HUES64 (cell line): ENCODE measurements at regions not wholly inside any gene's neighbourhood (a gene's known extent, or its start where the extent isn't known, plus 50 kb on each side); places are given as distances from the start of the nearest gene placed in this dataset.

Experiments used
- H3K27ac ChIP-seq: 2 replicates; pipeline ENCODE4 v1.7.0; 2013; ENCODE audit warnings: low read depth, low read length, inconsistent platforms
- H3K27me3 ChIP-seq: 2 replicates; pipeline ENCODE4 v1.6.1; 2013; ENCODE audit warnings: mild to moderate bottlenecking, low read length; ENCODE audit not compliant: insufficient read depth
- H3K36me3 ChIP-seq: 2 replicates; pipeline ENCODE4 v1.6.1; 2013; ENCODE audit warnings: mild to moderate bottlenecking, low read length; ENCODE audit not compliant: insufficient read depth
- H3K4me1 ChIP-seq: 2 replicates; pipeline ENCODE4 v1.6.1; 2013; ENCODE audit warnings: mild to moderate bottlenecking, low read length, moderate library complexity; ENCODE audit not compliant: insufficient read depth
- H3K4me3 ChIP-seq: 2 replicates; pipeline ENCODE4 v1.5.1; 2013; ENCODE audit warnings: mild to moderate bottlenecking, low read length, moderate library complexity
- H3K9ac ChIP-seq: 2 replicates; pipeline ENCODE4 v1.6.1; 2013; ENCODE audit warnings: mild to moderate bottlenecking, low read depth, low read length
- H3K9me3 ChIP-seq: 2 replicates; pipeline ENCODE4 v1.6.1; 2013; ENCODE audit warnings: low read depth, low read length; ENCODE audit not compliant: insufficient read depth
- WGBS: fragments of 150-250, 120-280 bp; methylation state at CpG from one replicate; pipeline ENCODE4 v1.1.7; 2013; ENCODE audit warnings: missing lambda C conversion rate; 5-methylcytosine and 5-hydroxymethylcytosine counted together

DNA sequence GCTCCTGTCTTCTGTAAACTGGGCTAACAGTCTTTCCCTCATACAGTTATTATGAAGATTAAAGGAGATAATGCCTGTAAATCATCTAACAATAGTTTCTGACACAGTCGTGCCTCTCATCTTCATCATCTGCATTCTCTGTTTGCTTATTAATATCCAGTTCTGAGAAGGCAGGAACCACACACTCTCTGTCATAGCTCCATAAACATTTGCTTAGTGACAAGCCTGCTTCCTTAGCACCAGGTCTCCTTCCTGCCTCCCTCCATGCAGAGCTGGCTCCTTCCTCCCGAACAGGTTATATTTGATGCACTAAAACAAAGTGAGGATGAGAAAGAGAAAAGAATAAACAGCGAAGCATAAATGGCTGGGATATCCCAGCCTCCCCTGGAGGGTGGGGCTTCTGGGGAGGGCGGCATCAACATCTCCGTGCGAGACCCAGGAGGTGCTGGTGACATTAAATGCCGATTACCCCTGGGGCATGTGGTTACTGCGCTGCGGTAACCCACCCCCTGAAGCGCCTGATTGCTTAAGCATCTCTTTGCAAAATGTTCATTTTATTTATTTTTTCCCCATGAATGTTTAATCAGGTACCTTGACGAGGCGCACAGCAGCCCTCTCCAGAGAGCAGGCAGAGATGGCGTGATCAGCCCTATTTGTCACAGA is 404.9 kb downstream of the NXPE2 start:
- Histone ChIP-seq H3K9ac (no peak overlapping the region), H3K4me1 (no peaks in the 10 kb centered on the region), H3K36me3 (no peaks in the 10 kb centered on the region), H3K27ac (no peak overlapping the region), H3K4me3 (no peak overlapping the region), H3K27me3 (no peaks in the 10 kb centered on the region), H3K9me3 (no peaks in the 10 kb centered on the region)
- WGBS: 89% methylated on average over 13 of the region's 13 CpGs

DNA sequence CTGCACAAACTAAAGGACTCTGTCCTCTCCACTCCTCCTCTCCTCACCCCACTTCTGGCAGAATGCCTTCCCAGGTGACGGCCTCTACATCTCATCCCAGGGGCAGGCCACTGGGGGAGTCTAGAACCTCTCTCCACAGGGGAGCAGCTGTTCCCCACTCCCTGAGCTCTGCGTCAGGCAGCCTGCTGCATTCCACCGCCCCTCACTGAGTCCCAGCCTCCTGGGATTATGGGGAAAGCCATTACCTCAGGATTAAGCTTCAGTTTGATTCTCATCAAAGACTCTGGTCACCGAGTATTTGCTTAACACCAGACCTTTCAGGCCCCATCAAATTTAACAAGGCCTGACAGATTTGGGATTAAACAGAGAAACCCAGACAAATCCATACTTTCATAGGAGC is 405.9 kb downstream of the NXPE2 start:
- Histone ChIP-seq H3K4me3 (no peak overlapping the region), H3K9me3 (no peaks in the 10 kb centered on the region), H3K9ac (no peak overlapping the region), H3K27ac (no peak overlapping the region), H3K27me3 (no peaks in the 10 kb centered on the region), H3K4me1 (no peaks in the 10 kb centered on the region), H3K36me3 (no peaks in the 10 kb centered on the region)
- WGBS: 77% methylated on average over 4 of the region's 4 CpGs

DNA sequence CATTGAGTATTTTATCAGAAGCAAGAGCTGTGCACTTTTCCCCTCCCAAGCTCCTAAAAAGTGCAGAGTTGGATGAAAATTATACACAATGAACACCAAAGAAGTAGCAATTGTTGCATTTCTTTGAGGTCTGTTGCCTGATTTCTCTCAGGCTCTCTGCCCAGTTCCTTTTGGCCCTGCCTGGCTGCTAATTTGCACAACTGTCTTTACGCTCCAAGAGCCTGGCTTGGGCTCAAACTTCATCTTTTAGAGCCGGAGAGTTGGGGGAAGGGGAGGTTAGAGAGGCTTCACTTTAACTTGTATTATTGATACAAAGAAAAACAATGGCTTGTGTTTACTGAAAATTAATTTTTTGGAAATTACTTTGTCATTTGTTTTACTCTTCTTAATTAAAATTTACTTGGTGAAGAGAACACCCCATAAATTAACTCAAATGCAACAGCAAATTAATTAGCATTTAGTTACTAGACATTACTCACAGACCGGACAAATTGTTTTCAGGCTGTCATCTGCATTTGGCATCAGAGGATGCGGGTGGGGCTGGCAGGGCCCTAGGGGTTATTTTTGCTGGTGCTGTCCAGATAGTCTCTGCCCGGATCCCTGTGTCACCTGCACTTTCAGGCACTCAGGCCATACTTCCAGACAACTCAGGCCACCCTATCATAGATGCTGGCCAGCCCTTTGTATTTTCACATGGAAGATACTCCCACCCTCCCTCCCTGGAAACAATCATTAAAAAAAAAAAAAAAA is 407.3 kb downstream of the NXPE2 start:
- Histone ChIP-seq H3K4me1 (no peaks in the 10 kb centered on the region), H3K4me3 (no peak overlapping the region), H3K27me3 (no peaks in the 10 kb centered on the region), H3K9me3 (no peaks in the 10 kb centered on the region), H3K36me3 (no peaks in the 10 kb centered on the region), H3K9ac (no peak overlapping the region), H3K27ac (no peak overlapping the region)
- 89% methylated on average over 5 of the region's 5 CpGs for WGBS

DNA sequence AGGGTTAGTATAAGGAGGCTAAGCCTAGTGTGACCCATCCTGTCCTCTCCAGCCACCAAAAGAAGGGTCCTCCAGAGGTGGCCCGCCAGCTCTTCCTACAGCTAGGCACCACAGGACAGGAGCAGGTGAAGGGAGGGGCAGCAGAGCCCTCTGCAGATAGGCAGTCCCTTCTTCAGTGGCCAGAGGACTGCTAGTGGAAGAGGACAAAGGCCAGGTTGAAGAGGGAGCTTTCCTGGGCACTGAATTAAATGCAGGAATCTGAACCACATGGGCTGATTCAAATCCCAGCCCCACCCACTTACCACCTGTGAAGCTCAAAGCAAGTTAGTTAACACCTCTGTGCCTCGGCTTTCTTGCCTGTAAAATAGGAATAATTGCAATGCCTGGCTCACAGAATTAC is 409.5 kb downstream of the NXPE2 start:
- Histone ChIP-seq H3K27me3 (no peaks in the 10 kb centered on the region), H3K9ac (no peak overlapping the region), H3K4me3 (no peak overlapping the region), H3K27ac (no peak overlapping the region), H3K9me3 (no peaks in the 10 kb centered on the region), H3K4me1 (no peaks in the 10 kb centered on the region), H3K36me3 (no peaks in the 10 kb centered on the region)
- 56% methylated on average over 1 of the region's 2 CpGs for WGBS

DNA sequence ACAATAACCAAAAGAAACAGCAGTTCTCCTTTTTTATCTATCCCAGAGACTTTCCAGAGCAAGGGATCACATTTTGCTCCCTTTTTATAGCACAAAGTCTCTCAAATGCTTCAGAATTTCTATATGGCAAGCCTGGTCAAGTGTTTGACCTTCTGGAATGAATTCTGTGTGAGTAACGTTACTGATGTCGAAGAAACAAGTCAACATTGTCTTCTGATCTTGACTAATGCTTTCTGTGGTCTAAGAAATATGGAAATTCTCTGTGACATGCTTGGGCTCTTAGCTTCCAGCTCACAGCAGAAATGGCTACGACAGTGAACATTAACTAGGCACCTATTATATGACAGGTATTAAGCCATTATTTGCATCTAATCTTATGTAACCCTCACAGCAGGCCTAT is 411.7 kb downstream of the CADM1 start:
- no peak overlapping the region for H3K27ac ChIP-seq
- no peaks in the 10 kb centered on the region for H3K9me3 ChIP-seq
- WGBS: 89% methylated on average over 3 of the region's 3 CpGs
- no peaks in the 10 kb centered on the region for H3K36me3 ChIP-seq
- H3K9ac ChIP-seq: no peak overlapping the region
- H3K4me1 ChIP-seq: no peaks in the 10 kb centered on the region
- no peak overlapping the region for H3K4me3 ChIP-seq
- H3K27me3 ChIP-seq: no peaks in the 10 kb centered on the region

DNA sequence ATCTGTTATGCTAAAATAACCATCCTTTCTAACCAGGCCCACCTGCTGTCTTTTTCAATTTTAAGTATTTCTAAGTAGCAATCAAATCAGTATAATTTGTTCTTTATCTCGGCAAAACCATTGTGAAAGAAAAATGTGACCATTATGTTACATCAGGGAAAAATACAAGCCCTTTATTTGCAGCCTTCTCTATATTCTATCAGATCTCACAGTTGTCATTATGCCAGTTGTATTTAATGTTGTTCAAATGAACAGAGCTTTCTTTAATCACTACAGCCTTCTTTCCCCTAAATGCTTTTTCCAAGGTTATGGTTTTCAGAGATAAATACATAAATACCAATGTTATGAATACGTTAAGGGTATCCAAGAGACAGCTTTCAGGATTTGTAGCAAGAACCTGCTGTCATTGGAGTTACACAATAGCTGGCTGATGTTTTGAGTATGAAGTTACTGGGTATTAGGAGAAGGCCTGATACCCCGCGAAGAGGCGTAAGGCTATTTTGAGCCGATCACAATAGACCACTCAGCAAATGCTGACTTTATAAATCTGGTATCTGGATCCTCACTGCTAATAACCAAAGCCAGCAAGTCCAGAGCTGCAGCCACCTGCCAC is 406.3 kb downstream of the CADM1 start:
- no peak overlapping the region for H3K27ac ChIP-seq
- H3K27me3 ChIP-seq: no peaks in the 10 kb centered on the region
- no peaks in the 10 kb centered on the region for H3K4me1 ChIP-seq
- H3K9ac ChIP-seq: no peak overlapping the region
- 96% methylated on average over 6 of the region's 6 CpGs for WGBS
- H3K9me3 ChIP-seq: no peaks in the 10 kb centered on the region
- no peaks in the 10 kb centered on the region for H3K36me3 ChIP-seq
- no peak overlapping the region for H3K4me3 ChIP-seq

DNA sequence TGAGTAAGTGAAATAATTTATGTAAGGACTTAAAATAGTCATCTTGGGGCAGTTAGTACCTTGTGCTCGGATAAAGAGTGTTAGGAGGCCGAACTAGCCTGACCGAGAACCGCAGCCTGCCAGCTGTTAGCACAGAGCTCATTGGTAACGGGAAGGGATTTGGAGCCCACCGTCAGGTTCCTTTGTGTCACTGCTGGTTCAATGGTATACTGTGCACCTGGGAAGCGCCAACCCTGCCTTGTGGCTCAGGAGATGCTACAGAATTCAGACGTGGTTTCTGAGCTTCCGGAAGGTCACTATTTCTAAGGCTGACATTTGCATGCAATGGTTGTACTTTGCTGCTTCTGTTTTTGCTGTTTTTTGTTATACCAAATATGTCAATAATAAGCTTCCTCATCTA is 403.5 kb downstream of the CADM1 start:
- no peaks in the 10 kb centered on the region for H3K9me3 ChIP-seq
- 94% methylated on average over 9 of the region's 9 CpGs for WGBS
- no peaks in the 10 kb centered on the region for H3K36me3 ChIP-seq
- H3K9ac ChIP-seq: no peak overlapping the region
- no peak overlapping the region for H3K27ac ChIP-seq
- no peak overlapping the region for H3K4me3 ChIP-seq
- H3K4me1 ChIP-seq: no peaks in the 10 kb centered on the region
- no peaks in the 10 kb centered on the region for H3K27me3 ChIP-seq

DNA sequence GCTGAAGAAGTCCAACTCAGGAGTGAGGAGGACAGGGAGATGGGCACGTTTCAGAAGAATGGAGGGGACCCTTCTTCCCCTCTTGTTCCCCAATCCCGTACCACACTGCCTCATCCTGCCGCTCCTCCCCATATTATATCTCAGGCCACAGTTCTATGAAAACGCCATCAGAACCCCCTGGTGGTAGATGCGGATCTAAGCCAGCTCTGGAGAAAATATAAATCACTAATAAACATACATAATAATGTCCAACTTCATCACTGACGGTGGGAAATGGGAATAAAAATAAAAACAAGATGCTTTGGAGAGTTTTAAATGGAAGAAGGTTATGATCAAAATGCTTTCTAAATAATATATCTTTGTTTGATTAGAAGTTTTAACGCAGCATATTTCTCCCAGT is 400.3 kb downstream of the CADM1 start:
- 87% methylated on average over 5 of the region's 7 CpGs for WGBS
- H3K4me1 ChIP-seq: no peaks in the 10 kb centered on the region

DNA sequence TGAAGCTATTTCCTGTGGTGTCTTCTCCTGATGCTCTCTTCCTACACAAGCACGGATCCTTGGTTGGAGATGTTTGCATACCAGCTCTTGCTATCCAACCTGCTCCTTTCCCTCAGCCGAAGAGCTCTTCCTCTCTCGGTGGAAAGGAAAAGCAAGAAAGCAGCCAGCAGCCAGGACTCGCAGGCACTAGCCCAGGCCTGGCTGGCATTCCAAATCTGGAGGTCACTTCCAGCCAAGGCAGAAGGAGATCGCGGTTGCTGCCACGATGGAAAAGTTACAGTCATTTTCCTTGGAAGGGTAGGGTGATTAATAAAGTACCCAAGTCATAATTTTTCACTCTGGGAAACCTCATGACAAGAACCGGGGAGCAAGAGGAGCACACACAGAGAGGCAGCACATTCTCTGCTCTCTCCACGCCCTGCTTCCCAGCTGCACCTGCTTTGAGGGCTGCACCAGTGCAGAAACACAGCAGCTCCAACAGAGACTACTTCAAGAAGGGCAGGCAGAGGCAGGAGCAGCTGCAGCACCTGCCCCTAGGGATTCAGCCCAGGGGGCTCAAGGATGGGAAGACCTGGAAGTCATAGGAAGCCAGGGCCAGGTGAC is 399.3 kb downstream of the CADM1 start:
- H3K27ac ChIP-seq: no peak overlapping the region
- H3K9me3 ChIP-seq: no peaks in the 10 kb centered on the region
- no peaks in the 10 kb centered on the region for H3K4me1 ChIP-seq
- H3K9ac ChIP-seq: no peak overlapping the region
- H3K27me3 ChIP-seq: no peaks in the 10 kb centered on the region
- 89% methylated on average over 9 of the region's 9 CpGs for WGBS
- H3K4me3 ChIP-seq: no peak overlapping the region
- no peaks in the 10 kb centered on the region for H3K36me3 ChIP-seq

More for the DNA sequence above, 400.3 kb downstream of the CADM1 start:
- no peak overlapping the region for H3K9ac ChIP-seq
- no peak overlapping the region for H3K27ac ChIP-seq
- H3K27me3 ChIP-seq: no peaks in the 10 kb centered on the region
- H3K36me3 ChIP-seq: no peaks in the 10 kb centered on the region
- no peak overlapping the region for H3K4me3 ChIP-seq
- H3K9me3 ChIP-seq: no peaks in the 10 kb centered on the region

DNA sequence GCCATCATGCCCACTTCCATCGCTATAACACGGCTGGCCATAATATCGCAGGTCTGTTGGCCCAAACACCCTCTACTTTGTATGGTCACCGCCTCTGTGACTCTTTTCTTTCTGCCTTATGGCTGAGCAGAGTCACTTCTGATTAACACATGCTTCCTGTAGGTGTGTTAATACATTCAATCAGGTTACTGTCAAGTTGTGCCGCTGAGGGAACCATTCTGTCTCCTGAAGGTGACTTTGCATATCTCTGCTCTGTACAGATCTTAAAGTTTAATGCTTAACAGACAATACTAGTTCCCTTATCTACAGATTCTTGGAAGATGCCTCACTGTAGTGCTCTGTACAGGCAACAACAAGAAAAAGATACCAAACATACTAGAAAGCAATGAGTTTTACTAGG is 393.1 kb downstream of the CADM1 start:
- Histone ChIP-seq H3K9ac (no peak overlapping the region), H3K27me3 (no peaks in the 10 kb centered on the region), H3K9me3 (no peaks in the 10 kb centered on the region), H3K4me3 (no peak overlapping the region), H3K36me3 (no peaks in the 10 kb centered on the region), H3K4me1 (peaks cover 3% of the 10 kb centered on the region), H3K27ac (no peak overlapping the region)
- 97% methylated on average over 5 of the region's 5 CpGs for WGBS

DNA sequence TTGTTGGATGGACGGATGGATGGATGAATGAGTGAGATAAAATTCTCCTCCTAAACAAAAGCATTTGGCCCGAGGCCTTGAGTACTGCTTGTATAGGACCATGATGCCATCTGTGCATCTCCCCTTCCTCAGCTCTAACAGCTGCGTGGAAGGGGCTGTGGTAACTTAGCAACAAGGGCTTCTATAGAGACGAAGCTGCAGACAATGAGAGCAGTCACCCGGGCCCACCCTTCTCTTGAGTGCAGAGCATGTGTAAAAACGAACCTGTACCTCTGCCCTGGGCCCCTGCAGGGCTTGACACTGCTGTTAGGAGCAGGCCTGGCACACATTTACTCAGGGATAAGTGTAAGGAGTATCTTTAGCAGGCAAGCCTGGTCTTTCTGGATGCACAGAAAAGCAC is 391.5 kb downstream of the CADM1 start:
- Histone ChIP-seq H3K9me3 (no peaks in the 10 kb centered on the region), H3K9ac (no peak overlapping the region), H3K27ac (no peak overlapping the region), H3K4me3 (no peak overlapping the region), H3K4me1 (peaks cover 20% of the 10 kb centered on the region), H3K36me3 (no peaks in the 10 kb centered on the region), H3K27me3 (no peaks in the 10 kb centered on the region)
- WGBS: 83% methylated on average over 5 of the region's 6 CpGs
